ENCODE measurements at regions not wholly inside any gene's neighbourhood (a gene's known extent, or its start where the extent isn't known, plus 50 kb on each side); places are given as distances from the start of the nearest gene placed in this dataset.
"Not testable (repeated sequence)": the region's sequence is repeated elsewhere in the genome, so short reads cannot be mapped to it uniquely, and the experiment has no call there.

DNA sequence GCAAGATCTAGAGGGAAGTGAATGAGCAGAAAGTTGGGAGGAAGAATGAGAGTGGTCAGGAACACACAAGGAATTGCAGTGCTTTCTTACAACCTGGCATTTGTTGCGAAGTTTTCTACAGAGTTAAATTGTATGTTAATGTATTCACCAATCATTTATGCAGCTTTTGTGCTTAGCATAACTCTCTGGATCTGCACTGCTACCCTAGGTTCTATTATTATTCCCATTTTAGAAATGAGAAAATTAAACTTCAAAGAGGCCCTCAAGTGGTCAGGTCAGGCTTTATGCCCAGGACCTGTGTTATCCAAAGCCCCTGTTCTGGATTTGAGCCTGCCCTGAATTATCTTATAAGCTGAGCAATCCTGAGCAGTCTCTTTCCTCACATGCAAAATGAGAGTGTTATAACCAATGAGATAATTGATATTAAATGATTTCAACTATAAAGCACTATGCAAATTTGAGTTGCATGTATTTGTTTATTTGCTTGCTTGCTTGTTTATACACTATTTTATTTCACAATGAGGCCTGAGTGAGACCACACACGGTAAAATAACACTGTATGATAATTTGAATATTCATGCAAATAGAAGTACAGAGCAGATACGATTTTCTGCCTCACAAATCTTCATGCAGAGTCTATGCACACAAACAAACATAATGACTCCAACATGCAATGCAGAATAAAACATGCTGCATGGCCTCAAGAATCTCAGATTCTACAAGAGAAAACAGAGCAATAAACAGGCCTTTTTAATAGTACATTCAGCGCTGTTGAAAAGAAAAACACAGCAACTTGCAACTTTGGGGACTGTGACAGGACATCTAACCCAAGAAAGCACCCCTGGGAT is 323.0 kb downstream of the PLPP3 start:
- Histone ChIP-seq H3K36me3 (no peaks in the 10 kb centered on the region), H3K9me3 (no peaks in the 10 kb centered on the region), H3K4me3 (ENCODE audit: low read depth, low read length) (no peak overlapping the region), H3K4me1 (no peaks in the 10 kb centered on the region), H3K27me3 (no peaks in the 10 kb centered on the region)
- no peak for TF ChIP-seq CTCF (IDR thresholded peaks at IDR 0.05; ENCODE audit: low read depth, low read length)
- no peak for DNase-seq

DNA sequence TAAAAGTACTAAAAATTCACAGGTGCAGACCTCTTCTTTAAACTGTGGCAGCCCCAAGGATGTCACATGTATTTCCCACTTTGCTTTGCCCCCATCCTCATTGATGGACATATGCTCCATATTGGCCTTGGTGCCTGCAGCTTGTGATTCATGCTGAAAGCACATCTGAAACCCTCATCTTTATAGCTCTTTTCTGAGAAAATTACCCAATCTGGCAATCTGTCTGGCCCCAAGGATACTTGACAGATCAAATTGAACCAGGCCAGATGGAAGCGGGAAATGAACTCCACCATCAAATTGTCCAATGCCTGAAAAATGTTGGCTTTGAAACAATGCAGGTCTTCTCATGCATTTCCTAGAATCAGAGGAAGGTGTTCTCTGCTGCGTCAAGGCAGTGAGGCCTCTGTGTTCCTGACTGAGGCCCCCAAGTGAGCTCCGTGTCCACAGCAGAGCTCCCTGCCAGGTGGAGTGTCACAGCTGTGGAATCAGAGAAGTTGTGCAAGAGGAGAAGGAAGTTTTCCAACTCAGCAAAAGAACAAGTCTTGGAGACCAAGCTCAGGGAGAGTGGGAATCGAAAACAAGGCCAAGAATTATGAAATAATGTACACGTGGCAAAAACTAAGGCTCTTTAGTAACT is 323.7 kb downstream of the PLPP3 start:
- no peak for TF ChIP-seq CTCF (IDR thresholded peaks at IDR 0.05; ENCODE audit: low read depth, low read length)
- H3K4me3 ChIP-seq (ENCODE audit: low read depth, low read length) = no peak overlapping the region
- H3K9me3 ChIP-seq = no peaks in the 10 kb centered on the region
- DNase-seq = no peak
- H3K4me1 ChIP-seq = no peaks in the 10 kb centered on the region
- H3K27me3 ChIP-seq = no peaks in the 10 kb centered on the region
- no peaks in the 10 kb centered on the region for H3K36me3 ChIP-seq

- no peak overlapping the region for H3K4me3 ChIP-seq (ENCODE audit: low read depth, low read length)
- no peak for TF ChIP-seq CTCF (IDR thresholded peaks at IDR 0.05; ENCODE audit: low read depth, low read length)
- H3K36me3 ChIP-seq = no peaks in the 10 kb centered on the region
Observed at GRCh38 chr1:56254130-56254529, 325.2 kb downstream of the PLPP3 start.

DNA sequence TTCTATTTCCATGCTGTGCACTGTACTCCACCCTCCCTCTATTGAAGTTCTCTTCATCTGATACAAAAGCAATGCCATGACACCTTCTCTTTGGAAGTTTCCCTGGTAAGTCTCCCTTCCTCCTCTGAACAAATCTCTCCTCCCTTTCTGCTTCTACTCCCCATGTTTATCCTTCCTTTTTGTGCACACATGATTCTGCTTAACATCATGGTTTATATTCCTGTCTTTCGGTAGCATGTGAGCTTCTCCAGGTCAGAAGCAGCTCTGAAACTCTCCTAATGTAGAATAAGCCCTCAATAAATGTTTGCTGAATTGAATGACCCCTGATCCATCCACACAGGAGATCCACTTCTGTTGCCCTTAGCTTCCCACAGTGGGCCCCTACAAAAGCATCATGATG is 328.6 kb downstream of the PLPP3 start:
- no peaks in the 10 kb centered on the region for H3K4me1 ChIP-seq
- H3K9me3 ChIP-seq = no peaks in the 10 kb centered on the region
- no peak for TF ChIP-seq CTCF (IDR thresholded peaks at IDR 0.05; ENCODE audit: low read depth, low read length)
- H3K4me3 ChIP-seq (ENCODE audit: low read depth, low read length) = no peak overlapping the region
- no peak for DNase-seq
- H3K27me3 ChIP-seq = no peaks in the 10 kb centered on the region
- H3K36me3 ChIP-seq = no peaks in the 10 kb centered on the region

More at GRCh38 chr1:56254130-56254529, 325.2 kb downstream of the PLPP3 start:
- H3K27me3 ChIP-seq = no peaks in the 10 kb centered on the region
- H3K9me3 ChIP-seq = no peaks in the 10 kb centered on the region
- DNase-seq = no peak
- no peaks in the 10 kb centered on the region for H3K4me1 ChIP-seq

DNA sequence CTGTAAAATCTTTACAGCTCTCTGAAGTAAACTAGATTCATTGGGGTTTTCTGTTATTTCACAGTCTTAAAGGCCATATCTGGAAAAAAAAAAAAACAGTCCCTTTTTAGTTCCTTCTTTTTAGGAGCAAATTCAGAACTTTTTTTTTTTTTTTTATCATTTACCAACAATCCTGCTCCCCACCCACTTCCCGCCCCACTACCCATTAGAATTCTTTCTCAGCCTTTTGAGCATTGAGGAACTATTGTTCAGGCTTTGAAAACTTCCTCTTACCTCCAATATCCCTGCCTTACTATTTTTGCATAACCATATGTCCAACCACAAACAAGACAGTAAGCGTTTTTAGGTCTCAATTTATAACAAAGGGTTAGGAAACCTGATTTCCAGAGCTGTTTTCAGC is 330.1 kb downstream of the PLPP3 start:
- no peak overlapping the region for H3K4me3 ChIP-seq (ENCODE audit: low read depth, low read length)
- no peaks in the 10 kb centered on the region for H3K4me1 ChIP-seq
- no peaks in the 10 kb centered on the region for H3K36me3 ChIP-seq
- H3K9me3 ChIP-seq = no peaks in the 10 kb centered on the region
- no peak for TF ChIP-seq CTCF (IDR thresholded peaks at IDR 0.05; ENCODE audit: low read depth, low read length)
- H3K27me3 ChIP-seq = no peaks in the 10 kb centered on the region
- no peak for DNase-seq

- H3K4me3 ChIP-seq (ENCODE audit: low read depth, low read length) = no peak overlapping the region
- H3K9me3 ChIP-seq = no peaks in the 10 kb centered on the region
- H3K27me3 ChIP-seq = no peaks in the 10 kb centered on the region
- no peak for DNase-seq
- H3K36me3 ChIP-seq = no peaks in the 10 kb centered on the region
- H3K4me1 ChIP-seq = no peaks in the 10 kb centered on the region
- TF ChIP-seq CTCF (IDR thresholded peaks at IDR 0.05; ENCODE audit: low read depth, low read length) = no peak
Observed at GRCh38 chr1:56248138-56248537, 331.2 kb downstream of the PLPP3 start.

- H3K9me3 ChIP-seq, DNase-seq: not testable (repeated sequence)
Observed at GRCh38 chr1:56246726-56247125, 332.6 kb downstream of the PLPP3 start.

More at GRCh38 chr1:56246726-56247125, 332.6 kb downstream of the PLPP3 start:
- not testable (repeated sequence) for H3K27me3 ChIP-seq; H3K36me3 ChIP-seq; H3K4me1 ChIP-seq; H3K4me3 ChIP-seq (ENCODE audit: low read depth, low read length)
